ENCODE measurements at regions not wholly inside any gene's neighbourhood (a gene's known extent, or its start where the extent isn't known, plus 50 kb on each side); places are given as distances from the start of the nearest gene placed in this dataset.

DNA sequence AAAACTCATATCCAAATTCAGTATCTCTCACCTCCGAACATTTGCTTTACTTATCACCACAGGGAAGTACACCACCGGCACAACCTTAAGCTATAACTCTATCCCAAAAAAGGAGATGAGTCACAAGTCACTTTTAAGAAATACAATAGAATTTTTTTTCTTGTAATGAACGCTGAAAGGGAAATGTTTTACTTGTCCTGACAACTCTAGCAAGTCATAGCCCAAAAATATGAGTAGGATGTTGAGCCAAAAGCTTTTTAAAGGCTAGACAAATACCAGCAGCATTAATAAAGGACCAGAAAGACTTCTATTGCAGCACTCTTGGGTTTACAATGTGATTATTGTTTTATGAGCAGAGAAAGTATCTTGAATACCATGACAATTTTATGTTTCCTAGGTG is 147.3 kb upstream of the FST start:
- TF ChIP-seq CTCF (conservative IDR thresholded peaks at IDR 0.05; ENCODE audit: low read depth, low read length) (no peak), EZH2 (IDR thresholded peaks at IDR 0.05; ENCODE audit: borderline replicate concordance, low read depth, low read length, poor library complexity, severe bottlenecking) (no peak)
